ENCODE measurements at regions not wholly inside any gene's neighbourhood (a gene's known extent, or its start where the extent isn't known, plus 50 kb on each side); places are given as distances from the start of the nearest gene placed in this dataset.

DNA sequence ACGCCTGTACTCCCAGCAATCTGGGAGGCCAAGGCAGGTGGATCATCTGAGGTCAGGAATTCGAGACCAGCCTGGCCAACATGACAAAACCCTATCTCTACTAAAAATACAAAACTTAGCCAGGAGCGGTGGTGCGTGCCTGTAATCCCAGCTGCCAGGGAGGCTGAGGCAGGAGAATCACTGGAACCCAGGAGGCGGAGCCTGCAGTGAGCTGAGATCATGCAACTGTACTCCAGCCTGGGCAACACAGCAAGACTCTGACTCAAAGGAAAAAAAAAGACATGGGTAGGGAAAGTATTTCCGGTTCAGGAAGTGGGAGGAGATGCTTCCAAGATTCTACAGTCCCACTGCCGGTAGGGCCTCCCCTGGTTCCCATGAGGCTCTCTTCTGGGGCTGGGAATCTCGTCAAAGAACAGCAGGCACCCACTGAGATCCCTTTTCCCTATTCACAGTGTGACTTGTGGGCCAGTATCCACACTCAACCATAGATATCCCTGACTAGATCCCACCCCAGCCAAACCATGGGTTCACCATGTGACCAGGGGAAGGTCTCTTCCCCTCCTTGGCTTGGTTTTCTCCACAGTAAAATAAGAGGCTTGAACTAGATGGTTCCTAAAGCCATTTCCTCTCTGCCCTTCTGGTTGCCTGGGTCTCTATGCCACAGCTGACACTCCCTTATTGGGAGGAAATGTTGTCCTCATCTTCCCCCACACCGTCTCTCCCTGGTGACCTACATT lies 443.3 kb downstream of the BUD13 start:
- no peak overlapping the region for H3K9ac ChIP-seq (ENCODE audit: low read length in 3 of 3)
- no peak overlapping the region for H3K4me3 ChIP-seq (ENCODE audit: low read length in 3 of 3)
- H3K9me3 ChIP-seq (ENCODE audit: control insufficient read depth in 2 of 3, insufficient read depth in 1 of 3, low read length in 3 of 3): no peaks in the 10 kb centered on the region
- no peak overlapping the region for H3K27ac ChIP-seq (ENCODE audit: low read depth in 2 of 2, low read length in 2 of 2)
- no peak for DNase-seq
- H3K36me3 ChIP-seq (ENCODE audit: control insufficient read depth in 2 of 3, insufficient read depth in 3 of 3, low read length in 3 of 3): no peaks in the 10 kb centered on the region
- TF ChIP-seq, protein P1, sequence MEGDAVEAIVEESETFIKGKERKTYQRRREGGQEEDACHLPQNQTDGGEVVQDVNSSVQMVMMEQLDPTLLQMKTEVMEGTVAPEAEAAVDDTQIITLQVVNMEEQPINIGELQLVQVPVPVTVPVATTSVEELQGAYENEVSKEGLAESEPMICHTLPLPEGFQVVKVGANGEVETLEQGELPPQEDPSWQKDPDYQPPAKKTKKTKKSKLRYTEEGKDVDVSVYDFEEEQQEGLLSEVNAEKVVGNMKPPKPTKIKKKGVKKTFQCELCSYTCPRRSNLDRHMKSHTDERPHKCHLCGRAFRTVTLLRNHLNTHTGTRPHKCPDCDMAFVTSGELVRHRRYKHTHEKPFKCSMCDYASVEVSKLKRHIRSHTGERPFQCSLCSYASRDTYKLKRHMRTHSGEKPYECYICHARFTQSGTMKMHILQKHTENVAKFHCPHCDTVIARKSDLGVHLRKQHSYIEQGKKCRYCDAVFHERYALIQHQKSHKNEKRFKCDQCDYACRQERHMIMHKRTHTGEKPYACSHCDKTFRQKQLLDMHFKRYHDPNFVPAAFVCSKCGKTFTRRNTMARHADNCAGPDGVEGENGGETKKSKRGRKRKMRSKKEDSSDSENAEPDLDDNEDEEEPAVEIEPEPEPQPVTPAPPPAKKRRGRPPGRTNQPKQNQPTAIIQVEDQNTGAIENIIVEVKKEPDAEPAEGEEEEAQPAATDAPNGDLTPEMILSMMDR (IDR thresholded peaks at IDR 0.05; ENCODE audit: borderline replicate concordance, extremely low read depth, insufficient read depth): no peak
- no peak for FAIRE-seq
- no peaks in the 10 kb centered on the region for H3K4me1 ChIP-seq (ENCODE audit: control insufficient read depth in 2 of 3, insufficient read depth in 2 of 3, low read depth in 1 of 3, low read length in 3 of 3)
- H3K27me3 ChIP-seq (ENCODE audit: control insufficient read depth, insufficient read depth, low read length): no peaks in the 10 kb centered on the region
- intact Hi-C loops (cut with DNase I): no loop called here

DNA sequence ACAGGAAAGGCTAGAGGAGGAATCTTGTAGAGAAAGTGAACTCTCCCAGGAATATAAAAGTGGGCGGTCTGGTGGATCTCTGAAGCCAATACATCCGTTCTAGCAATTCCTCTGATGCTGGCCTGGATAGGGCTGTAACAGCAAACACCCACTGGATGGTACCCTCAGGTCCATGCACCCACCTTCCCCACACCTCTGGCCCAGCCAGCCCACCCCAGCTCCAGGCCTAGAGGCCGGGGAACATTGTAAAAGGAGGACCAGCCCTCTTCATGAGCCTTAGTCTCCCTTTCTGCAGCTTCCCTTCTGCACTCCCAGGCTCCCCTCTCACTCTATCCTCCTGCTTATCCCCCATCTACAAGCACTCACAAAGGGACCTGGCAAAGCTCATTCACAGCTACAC lies 443.9 kb downstream of the BUD13 start:
- no peak overlapping the region for H3K4me3 ChIP-seq (ENCODE audit: low read length in 3 of 3)
- H3K4me1 ChIP-seq (ENCODE audit: control insufficient read depth in 2 of 3, insufficient read depth in 2 of 3, low read depth in 1 of 3, low read length in 3 of 3): no peaks in the 10 kb centered on the region
- H3K9me3 ChIP-seq (ENCODE audit: control insufficient read depth in 2 of 3, insufficient read depth in 1 of 3, low read length in 3 of 3): no peaks in the 10 kb centered on the region
- no peaks in the 10 kb centered on the region for H3K27me3 ChIP-seq (ENCODE audit: control insufficient read depth, insufficient read depth, low read length)
- intact Hi-C loops (cut with DNase I): no loop called here
- TF ChIP-seq, protein P1 (IDR thresholded peaks at IDR 0.05; ENCODE audit: borderline replicate concordance, extremely low read depth, insufficient read depth): no peak
- H3K27ac ChIP-seq (ENCODE audit: low read depth in 2 of 2, low read length in 2 of 2): no peak overlapping the region
- FAIRE-seq: no peak
- DNase-seq: no peak
- no peak overlapping the region for H3K9ac ChIP-seq (ENCODE audit: low read length in 3 of 3)
- H3K36me3 ChIP-seq (ENCODE audit: control insufficient read depth in 2 of 3, insufficient read depth in 3 of 3, low read length in 3 of 3): no peaks in the 10 kb centered on the region

DNA sequence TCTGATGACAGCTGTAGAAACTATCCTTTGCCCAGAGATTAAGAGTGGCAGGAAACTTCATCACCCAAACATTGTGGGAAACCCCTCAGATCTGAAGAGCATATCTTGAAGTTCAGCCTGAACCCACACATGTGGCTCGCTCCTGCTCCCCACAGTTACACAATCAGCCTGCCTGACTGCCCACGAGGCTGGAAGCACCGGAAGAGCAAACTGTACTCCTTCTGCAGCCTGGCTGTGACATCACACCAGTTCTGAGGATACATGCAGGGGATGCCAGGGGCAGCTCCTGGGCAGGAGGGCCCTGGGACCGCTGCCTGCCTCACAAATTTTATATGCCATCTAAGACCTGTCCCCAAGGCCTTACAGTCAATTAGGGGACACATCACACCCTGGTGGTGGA lies 444.4 kb downstream of the BUD13 start:
- Histone ChIP-seq H3K27ac (ENCODE audit: low read depth in 2 of 2, low read length in 2 of 2) (no peak overlapping the region), H3K4me3 (ENCODE audit: low read length in 3 of 3) (no peak overlapping the region), H3K36me3 (ENCODE audit: control insufficient read depth in 2 of 3, insufficient read depth in 3 of 3, low read length in 3 of 3) (no peaks in the 10 kb centered on the region), H3K4me1 (ENCODE audit: control insufficient read depth in 2 of 3, insufficient read depth in 2 of 3, low read depth in 1 of 3, low read length in 3 of 3) (no peaks in the 10 kb centered on the region), H3K9me3 (ENCODE audit: control insufficient read depth in 2 of 3, insufficient read depth in 1 of 3, low read length in 3 of 3) (no peaks in the 10 kb centered on the region), H3K27me3 (ENCODE audit: control insufficient read depth, insufficient read depth, low read length) (no peaks in the 10 kb centered on the region), H3K9ac (ENCODE audit: low read length in 3 of 3) (no peak overlapping the region)
- TF ChIP-seq, protein P1 (IDR thresholded peaks at IDR 0.05; ENCODE audit: borderline replicate concordance, extremely low read depth, insufficient read depth): no peak
- intact Hi-C loops (cut with DNase I): no loop called here
- no peak for FAIRE-seq
- no peak for DNase-seq

DNA sequence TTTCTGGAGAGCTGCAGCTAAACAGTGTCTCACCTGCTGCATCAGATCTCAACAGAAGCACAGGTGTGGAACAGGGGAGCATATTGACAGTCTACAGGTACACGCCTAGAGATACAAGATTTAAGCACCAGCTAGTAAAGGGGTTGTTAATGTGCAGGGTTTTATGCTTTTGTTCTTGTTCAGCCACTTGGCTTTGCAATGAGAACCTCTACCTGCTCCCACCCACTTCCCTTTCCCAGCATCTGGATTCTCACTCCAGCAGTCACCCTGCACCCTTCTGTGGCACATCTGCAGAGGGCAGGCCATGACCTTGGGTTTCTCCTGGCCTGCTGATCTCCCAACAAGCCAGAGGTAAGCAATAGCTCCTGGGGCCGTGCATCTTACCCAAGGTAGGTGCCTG lies 446.6 kb downstream of the BUD13 start:
- Histone ChIP-seq H3K27ac (ENCODE audit: low read depth in 2 of 2, low read length in 2 of 2) (no peak overlapping the region), H3K9me3 (ENCODE audit: control insufficient read depth in 2 of 3, insufficient read depth in 1 of 3, low read length in 3 of 3) (no peaks in the 10 kb centered on the region), H3K27me3 (ENCODE audit: control insufficient read depth, insufficient read depth, low read length) (no peaks in the 10 kb centered on the region), H3K9ac (ENCODE audit: low read length in 3 of 3) (no peak overlapping the region), H3K4me3 (ENCODE audit: low read length in 3 of 3) (no peak overlapping the region), H3K4me1 (ENCODE audit: control insufficient read depth in 2 of 3, insufficient read depth in 2 of 3, low read depth in 1 of 3, low read length in 3 of 3) (no peaks in the 10 kb centered on the region), H3K36me3 (ENCODE audit: control insufficient read depth in 2 of 3, insufficient read depth in 3 of 3, low read length in 3 of 3) (no peaks in the 10 kb centered on the region)
- DNase-seq (no peak), FAIRE-seq (no peak)
- TF ChIP-seq, protein P1 (IDR thresholded peaks at IDR 0.05; ENCODE audit: borderline replicate concordance, extremely low read depth, insufficient read depth): no peak
- intact Hi-C loops (cut with DNase I): no loop called here
